HG03175 (cell line): ENCODE measurements at regions not wholly inside any gene's neighbourhood (a gene's known extent, or its start where the extent isn't known, plus 50 kb on each side); places are given as distances from the start of the nearest gene placed in this dataset.
"Not testable (repeated sequence)": the region's sequence is repeated elsewhere in the genome, so short reads cannot be mapped to it uniquely, and the experiment has no call there.

Experiments used
- ATAC-seq: cut with Tn5 transposase; IDR thresholded peaks from one replicate; pipeline ENCODE4 v1.9.1; 2021; ENCODE audit warnings: mild to moderate bottlenecking, moderate library complexity; ENCODE audit not compliant: unreplicated experiment

DNA sequence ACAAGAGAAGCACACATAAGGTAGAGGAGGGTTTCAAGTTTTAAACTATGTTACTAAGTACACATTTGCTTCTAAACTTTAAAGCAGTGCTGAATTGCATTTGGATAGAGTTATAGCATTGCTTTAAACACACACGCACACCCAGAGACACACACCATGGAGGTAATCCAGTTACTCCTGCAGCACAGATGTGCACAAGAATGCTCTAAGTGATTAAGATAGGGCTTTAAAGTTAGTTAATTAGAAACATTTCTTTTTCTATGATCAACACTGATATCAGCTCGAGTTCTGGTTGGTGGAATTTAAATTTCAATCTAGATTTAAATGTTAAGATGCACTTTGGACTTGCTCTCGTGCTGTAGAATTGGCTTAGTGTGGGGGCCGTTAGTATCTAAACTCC lies 492.3 kb downstream of the ZEB2 start:
- no peak for ATAC-seq

DNA sequence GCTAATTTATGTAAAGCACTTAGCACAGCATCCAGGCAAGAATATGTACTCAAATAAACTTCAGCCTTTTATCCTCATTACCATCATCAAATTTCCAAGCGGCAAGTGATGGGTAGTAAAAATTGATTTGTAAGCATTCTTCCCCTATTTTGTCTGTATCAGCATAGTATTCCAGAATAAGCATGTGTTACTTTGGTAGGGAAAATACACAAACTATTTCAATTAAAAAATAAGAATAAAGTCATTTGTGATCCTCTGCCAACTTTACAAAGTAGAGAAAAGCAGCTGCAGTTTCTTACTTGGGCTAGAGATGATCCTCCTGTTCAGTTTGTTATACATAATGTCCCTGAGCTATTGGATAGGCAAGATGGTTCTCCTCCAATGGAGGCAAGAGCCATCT lies 493.2 kb downstream of the ZEB2 start:
- no peak for ATAC-seq

DNA sequence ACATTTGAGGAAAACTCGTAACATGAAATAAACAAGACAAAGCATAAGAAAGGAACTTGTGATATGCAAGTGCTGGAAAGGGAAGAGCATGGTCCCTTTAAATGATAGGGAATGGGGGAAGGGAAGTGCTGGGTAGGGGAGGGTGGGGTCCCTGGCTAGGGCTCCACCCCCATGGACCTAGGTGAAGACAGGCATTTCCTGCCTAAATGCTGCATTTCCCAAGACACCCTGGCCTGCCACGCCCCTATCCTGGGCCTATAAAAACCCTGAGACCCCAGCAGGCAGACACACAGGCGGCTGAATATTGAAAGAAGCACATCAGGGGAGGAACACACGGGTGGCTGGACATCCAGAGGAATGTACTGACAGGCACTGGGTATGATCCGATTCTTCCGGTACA lies 499.9 kb downstream of the ZEB2 start:
- ATAC-seq = no peak

DNA sequence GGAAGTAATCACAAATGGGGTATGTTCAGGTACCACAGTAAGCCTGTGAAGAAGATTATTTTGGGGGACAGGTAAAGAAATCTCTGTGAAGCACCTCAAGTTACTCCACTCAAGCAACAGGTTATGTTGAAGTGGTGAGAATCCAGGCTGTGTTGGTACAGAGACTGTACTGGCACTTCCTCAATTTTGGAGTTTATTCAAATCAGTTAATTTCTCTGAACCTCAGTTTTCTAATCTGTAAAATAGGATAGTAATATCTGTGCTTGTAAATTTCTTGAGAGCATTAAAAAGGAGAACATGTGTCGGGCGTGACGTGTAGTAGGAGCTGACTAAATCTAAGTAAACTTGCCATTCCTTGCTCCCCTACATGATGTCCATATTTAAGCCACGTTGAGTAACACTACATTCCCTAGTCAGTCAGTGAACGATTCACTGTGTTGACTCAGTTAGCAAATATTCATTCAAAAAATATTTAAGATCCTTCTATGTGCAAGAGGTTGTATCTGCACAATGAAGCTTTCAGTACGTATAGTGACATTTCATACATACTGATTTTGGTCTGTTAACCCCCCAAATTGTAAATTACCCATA lies 504.2 kb downstream of the ZEB2 start:
- no peak for ATAC-seq

DNA sequence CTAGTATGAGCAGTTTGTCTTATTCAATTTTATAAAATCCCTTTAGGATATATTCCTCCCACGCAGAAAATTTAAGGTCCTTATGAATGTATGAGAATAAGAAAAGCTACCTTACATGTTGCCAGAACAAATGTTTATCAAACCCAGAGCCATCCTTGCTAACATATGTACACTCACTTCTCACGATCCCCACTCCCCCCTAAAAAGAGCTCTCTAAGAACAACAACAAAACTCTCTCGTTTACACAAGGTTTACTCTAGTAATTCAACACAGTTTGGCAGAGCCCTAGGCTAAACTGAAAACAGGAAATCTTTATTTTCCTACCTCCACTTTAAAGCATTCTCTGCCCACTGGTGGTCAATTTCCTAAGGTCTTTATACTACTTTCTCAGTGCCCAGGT lies 504.9 kb downstream of the ZEB2 start:
- no peak for ATAC-seq

DNA sequence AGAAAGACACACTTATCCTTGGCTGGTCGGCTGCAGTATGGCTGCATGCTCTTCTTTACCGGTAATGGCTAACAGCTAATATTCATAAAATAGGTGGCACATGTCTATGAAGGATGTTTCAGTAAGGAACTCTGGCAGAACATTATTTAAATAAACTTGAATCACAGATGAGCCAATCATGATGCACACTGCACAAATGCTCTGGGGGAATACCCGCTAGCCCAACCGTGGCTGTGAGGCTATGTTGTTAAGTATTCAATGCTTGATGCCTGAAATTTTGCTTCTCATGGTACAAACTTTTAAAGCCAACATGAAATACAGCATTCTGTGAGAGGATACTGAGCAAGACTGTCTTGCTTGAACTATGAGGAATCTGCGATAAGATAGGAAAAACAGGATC lies 505.8 kb downstream of the ZEB2 start:
- no peak for ATAC-seq

DNA sequence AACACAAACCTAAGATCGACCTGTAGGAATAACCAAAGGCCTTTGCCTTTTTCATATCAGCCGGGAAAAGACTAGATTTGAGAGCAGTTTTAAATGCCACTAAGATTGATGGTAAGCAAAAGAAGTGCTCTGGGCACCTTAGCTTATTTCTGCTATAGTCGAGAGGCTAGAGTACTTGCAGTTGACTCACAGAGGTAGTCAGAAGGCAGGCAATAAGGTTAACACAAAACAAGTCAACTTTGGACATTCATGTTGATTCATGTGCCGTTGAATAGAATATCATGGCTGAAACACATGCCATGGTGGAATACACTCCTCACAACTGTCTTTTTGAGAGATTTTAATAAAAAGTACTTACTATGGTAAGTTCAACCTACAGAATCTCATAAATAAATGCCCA lies 507.6 kb downstream of the ZEB2 start:
- ATAC-seq = no peak

DNA sequence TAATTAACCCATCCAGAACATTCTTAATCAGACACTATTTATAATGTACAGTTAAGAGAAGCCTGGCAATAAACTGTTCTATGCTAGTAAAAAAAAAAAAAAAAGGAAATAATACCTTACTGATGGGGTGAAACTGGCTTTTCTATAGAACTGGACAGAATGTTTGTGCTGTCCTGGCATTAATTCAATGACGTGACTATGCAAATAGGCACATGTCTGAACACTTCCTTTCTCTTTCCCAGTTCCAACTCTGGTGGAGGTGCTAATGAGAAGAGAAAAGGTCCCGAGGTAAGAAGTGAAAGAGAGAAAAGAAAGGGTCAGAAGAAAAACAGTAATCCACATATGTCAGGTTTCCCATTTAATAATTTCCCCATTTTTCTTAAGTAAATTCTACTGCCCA lies 508.4 kb downstream of the ZEB2 start:
- no peak for ATAC-seq

DNA sequence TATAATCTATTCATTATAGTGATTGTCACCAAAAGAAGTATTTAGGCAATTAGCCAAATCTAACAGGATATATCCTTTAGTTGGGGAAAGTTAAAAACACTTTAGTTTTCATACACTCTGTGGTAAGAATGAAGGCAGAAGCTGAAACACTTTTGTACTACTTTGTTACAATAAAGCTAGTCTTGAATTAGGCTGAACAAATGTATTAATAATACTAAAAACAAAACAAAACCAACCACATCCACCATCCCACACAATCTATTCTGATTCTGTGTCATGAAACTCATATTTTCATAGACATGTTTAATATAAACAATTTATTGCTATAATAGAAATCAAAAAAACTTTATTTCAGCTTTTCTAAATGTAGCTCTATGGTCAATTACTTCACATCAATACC lies 508.8 kb downstream of the ZEB2 start:
- no peak for ATAC-seq

DNA sequence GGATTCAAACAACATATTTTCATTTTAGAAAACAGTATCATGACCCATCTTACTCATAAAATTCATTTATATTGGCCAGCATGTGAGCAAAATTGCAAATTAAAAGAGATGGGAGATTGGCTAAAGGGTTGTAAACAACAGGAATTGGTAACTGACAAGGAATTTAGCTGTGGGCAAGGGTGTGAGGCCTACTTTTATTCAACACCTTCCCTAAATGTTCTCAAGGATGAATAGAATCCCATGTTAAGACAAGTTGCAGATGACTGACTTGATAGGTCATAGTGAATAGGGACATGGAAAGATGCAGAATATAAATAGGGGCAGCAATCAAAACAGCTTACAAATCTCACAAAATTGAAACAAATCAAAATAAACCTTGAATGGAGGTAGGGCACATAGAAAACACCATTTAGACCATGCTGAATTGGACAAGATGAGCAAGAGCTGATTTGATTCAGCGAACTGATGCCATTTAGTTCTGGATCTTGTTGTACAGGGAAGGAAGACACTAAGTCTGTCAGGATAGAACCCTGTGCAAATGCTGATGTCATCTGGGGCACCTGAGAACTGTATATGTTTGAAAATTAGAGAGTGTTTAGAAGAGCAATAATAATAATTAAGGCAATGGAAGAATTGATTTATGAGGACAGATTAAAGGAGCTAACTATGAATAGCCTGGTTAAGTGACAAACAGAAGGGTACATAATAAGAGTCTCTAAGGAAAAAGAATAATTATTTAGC lies 509.7 kb downstream of the ZEB2 start:
- no peak for ATAC-seq

DNA sequence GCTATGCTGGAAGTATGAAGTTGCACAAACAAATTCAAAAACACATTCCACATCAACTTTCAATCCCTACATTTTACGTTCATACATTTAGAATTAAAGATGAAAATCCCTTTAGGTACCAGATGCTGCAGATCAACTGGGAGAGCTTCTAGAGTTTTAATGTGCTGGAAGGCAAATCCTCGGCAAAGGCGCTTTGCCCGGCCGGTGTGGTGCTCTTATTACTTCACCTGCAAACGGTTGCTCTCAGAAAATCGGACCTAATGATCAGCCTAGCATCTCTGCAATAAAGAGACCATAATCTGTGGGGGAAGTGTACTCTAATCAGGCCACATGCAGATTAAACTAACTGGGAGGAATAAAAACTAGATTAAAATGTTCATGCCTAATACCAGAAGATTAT lies 513.8 kb downstream of the ZEB2 start:
- no peak for ATAC-seq

DNA sequence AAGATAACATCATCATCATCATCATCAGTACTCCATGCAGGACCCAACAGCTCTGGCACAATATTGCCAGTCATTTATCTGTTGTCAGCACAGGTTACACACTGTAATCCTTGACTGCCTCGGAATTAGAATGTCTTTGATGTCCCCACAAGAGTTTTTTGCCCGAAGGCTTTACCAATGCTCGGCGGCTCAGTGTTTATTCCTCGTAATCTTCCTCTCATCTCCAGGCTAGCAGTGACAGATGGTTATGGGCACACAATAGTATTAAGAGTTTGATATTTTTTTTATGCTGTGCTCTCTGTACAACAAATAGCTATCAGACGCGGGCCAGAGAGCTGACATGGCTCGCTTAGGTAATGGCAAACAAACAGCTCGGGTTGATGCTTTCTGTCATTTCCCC lies 515.2 kb downstream of the ZEB2 start:
- ATAC-seq = no peak

DNA sequence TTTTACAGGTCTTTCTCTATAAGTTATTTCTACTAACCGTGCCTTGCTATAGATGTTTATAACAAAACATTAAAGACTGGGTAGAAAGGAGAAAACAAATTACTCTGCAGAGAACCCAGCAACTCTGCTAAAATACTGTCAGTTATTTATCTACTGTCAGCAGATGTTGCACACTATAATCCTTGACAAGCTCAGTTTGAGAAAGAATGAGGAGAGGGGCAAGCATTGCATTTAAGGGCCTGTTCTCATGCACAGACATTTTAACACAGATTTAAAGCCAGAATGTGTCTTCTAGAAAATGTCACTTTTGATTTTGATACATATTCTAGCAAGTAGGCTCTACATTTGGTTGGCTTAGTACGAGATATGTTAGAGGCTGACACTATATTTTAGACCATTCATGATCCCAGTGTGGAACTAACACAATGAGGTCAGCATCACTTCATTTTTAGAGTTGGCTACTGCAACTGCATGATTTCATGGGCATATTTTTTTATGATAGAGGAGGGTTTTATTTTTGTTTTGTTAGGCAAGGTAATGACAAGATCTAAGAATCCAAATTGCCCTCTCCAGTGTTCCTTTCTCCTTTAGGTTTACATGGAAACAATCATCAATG lies 516.4 kb downstream of the ZEB2 start:
- ATAC-seq = no peak

DNA sequence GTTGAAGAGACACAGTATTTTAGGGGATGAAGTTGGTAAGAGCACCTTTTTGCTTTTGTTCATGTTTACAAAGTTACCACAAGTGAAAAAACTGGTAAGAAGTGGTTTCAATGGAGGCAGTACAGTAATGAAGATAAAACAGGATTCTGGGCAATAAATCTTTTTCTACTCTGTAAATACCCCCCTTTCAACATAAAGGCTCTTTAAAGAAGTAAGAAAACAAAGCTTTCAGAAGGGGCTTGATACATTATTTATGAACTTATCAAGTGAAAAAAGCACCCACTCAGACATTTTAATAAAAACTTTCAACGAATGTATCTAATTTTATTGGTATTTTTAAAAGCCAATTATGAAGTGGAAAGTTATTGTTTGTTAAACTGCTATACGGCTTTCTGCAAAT lies 522.9 kb downstream of the ZEB2 start:
- no peak for ATAC-seq

DNA sequence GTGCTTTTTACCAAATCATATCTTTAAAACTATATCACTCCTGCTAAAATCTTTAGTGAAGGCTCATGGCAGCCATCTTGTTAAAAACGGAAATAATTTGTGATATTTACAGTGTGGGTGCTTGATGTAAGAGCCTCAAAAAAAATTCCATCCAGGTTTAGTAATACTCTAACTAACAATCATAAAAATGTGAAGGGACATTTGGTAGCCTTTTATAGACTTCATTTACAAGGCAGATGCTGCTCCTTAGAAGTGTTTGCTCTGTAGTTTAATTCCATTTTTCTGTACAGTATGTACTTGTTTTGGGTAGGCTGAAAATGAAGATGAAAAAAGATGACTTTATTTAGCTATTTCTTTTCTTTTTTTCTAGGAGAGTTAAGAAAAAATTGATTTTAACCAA lies 525.0 kb downstream of the ZEB2 start:
- no peak for ATAC-seq

DNA sequence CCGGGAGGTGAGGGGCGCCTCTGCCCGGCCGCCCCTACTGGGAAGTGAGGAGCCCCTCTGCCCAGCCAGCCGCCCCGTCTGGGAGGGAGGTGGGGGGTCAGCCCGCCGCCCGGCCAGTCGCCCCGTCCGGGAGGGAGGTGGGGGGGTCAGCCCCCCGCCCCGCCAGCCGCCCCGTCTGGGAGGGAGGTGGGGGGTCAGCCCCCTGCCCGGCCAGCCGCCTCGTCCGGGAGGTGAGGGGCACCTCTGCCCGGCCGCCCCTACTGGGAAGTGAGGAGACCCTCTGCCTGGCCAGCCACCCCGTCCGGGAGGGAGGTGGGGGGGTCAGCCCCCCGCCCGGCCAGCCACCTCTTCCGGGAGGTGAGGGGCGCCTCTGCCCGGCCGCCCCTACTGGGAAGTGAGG lies 528.3 kb downstream of the ZEB2 start:
- ATAC-seq = not testable (repeated sequence)

DNA sequence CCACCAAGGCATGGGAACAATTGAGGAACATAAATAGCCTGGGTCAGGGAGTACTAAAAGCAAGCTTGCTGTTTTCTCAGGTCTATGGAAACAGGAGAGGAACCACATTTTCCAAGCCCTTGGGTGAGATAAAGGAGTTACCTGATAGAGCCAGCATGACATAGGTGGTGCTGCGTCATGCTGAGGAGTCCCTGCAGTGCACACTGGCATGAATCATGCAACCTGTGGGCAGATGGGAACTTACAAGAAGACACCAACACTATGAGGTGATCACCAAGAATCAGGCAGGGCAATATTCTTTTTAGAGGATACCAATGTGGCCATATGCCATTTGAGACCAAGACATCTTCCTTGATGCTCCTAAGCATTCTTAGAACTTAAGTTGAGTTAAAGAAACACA lies 531.8 kb downstream of the ZEB2 start:
- no peak for ATAC-seq

DNA sequence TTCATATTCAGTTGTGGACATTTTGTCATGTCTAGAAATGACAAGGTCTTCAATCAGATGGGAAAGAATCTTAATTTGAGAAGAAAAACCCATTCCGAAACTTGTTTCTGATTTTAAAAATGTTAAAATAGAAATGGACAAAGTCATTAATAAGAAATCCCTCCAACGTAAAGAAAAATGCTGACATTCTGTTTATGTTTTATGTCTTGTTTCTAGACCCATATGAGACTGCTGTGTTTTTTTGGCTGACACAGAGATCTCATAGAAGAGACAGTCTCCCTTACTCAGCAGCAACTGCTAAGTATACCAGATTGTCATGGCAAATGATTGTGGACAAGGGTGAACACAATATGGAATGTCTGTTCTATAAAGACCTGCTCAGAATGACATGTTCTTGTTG lies 538.5 kb downstream of the ZEB2 start:
- no peak for ATAC-seq

DNA sequence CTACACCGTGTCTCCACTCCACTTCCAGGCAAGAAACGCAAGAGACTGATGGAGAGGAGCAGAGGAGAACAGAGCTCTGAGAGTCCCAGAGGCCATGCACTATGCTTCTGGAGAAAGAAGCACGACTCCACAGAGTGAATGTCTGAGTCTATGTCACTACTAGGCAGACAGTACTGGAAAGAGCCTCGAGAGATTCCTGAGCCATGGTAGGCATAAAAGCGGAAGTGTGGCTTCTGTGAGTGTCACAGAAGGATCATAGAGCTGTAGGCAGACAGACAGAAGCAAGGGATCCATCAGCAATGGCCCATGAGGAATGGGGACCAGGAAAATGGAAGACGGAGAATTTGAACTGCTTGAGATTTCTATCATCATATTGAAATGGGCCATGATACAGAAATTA lies 542.6 kb downstream of the ZEB2 start:
- ATAC-seq = no peak

DNA sequence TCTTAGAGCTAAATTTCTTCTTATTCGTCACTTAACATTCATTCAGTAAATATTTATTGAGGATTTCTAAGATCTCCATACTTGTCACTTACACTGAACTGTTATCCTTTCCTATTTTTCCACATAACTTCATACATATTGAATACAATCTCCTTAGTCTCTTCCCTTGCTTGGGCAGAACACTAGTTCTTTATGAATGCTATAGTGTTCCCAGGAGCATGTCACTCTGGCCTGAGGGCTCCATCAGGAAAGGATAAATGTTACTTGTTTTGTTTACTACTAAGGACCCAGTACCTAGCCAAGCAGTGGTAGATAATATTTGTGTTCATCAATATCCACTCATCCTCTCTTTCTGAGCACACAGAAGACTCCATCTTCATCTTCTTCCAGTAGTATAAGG lies 544.7 kb downstream of the ZEB2 start:
- no peak for ATAC-seq

DNA sequence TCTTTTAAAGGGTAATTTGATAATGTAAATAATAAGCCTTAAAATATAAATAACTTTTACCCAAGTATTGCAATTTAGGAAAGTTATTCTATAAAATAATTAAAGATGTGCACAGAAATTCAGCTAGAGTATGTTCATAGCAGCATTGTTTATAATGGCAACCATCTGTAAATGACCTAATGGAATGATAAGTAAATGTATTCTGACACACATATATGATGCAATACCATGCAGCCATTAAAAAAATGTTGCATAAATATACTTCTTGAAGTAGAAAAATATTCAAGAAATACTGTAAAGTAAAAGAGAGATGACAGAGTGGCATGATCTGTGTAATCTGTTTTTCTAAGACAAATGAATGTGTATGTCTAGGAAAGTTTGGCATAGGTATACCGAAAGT lies 545.7 kb downstream of the ZEB2 start:
- no peak for ATAC-seq

DNA sequence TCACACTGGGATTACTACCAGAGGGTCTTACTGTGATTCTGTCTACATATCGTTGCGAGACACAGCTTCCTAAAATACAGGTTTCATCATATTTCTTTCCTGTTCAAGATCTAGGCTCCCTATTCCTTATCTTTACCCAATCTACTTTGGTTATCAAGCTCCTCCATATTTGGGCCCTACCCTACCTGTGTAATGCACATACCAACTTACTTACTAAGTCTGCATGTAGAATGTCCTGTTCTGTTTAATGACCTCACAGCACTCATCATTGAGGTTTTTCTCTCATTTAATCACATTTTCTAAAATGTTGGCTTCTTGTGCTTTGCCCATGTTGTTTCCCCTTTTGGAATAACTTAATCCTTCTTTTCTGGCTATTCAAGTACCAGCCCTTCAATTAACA lies 551.1 kb downstream of the ZEB2 start:
- no peak for ATAC-seq

DNA sequence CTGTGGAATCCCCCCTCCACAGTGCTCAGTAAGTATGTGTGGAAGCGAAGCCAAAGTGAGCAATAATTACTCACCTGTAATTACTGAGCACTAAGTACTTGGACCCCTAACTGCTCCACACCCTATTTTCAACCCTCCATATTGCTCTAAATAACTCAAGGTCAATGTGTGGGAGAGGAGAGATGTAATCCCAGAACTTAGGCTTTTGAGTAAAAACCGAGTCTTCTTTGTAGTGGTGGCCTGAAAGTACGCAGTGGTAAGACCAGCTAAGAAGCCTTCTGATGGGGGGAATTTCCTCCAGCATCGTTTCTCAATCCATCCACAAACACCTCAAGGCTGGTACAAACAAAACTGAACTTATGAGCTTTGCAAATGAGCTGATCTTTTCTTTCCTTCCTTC lies 551.6 kb downstream of the ZEB2 start:
- no peak for ATAC-seq
